ENCODE measurements at regions not wholly inside any gene's neighbourhood (a gene's known extent, or its start where the extent isn't known, plus 50 kb on each side); places are given as distances from the start of the nearest gene placed in this dataset.

GRCh38 chr2:126228531-126228930 is 427.4 kb upstream of the GYPC start:
- TF ChIP-seq CTCF (IDR thresholded peaks at IDR 0.05; ENCODE audit: control insufficient read depth, extremely low read depth, insufficient read depth): no peak
- no peak overlapping the region for H3K4me3 ChIP-seq (ENCODE audit: low read depth, low read length)

GRCh38 chr2:126238251-126238650 is 417.7 kb upstream of the GYPC start:
- TF ChIP-seq CTCF (IDR thresholded peaks at IDR 0.05; ENCODE audit: control insufficient read depth, extremely low read depth, insufficient read depth): no peak

More at GRCh38 chr2:126228531-126228930, 427.4 kb upstream of the GYPC start:
- no peak for DNase-seq (ENCODE audit: low read depth)

GRCh38 chr2:126239320-126239955 is 416.5 kb upstream of the GYPC start:
- no peak for DNase-seq (ENCODE audit: low read depth)
- no peak for TF ChIP-seq CTCF (IDR thresholded peaks at IDR 0.05; ENCODE audit: control insufficient read depth, extremely low read depth, insufficient read depth)
- no peak overlapping the region for H3K4me3 ChIP-seq (ENCODE audit: low read depth, low read length)

More at GRCh38 chr2:126238251-126238650, 417.7 kb upstream of the GYPC start:
- no peak overlapping the region for H3K4me3 ChIP-seq (ENCODE audit: low read depth, low read length)
- DNase-seq (ENCODE audit: low read depth): no peak

GRCh38 chr2:126241001-126241400 is 415.0 kb upstream of the GYPC start:
- no peak for TF ChIP-seq CTCF (IDR thresholded peaks at IDR 0.05; ENCODE audit: control insufficient read depth, extremely low read depth, insufficient read depth)
- DNase-seq (ENCODE audit: low read depth): no peak

GRCh38 chr2:126241411-126241810 is 414.5 kb upstream of the GYPC start:
- no peak for DNase-seq (ENCODE audit: low read depth)
- H3K4me3 ChIP-seq (ENCODE audit: low read depth, low read length): no peak overlapping the region
- no peak for TF ChIP-seq CTCF (IDR thresholded peaks at IDR 0.05; ENCODE audit: control insufficient read depth, extremely low read depth, insufficient read depth)

More at GRCh38 chr2:126241001-126241400, 415.0 kb upstream of the GYPC start:
- H3K4me3 ChIP-seq (ENCODE audit: low read depth, low read length): no peak overlapping the region

GRCh38 chr2:126244937-126245336 is 411.0 kb upstream of the GYPC start:
- no peak overlapping the region for H3K4me3 ChIP-seq (ENCODE audit: low read depth, low read length)
- peak; percentile 71 for TF ChIP-seq CTCF (IDR thresholded peaks at IDR 0.05; ENCODE audit: control insufficient read depth, extremely low read depth, insufficient read depth)
- DNase-seq (ENCODE audit: low read depth): peak; percentile 18

- no peak overlapping the region for H3K4me3 ChIP-seq (ENCODE audit: low read depth, low read length)
- no peak for DNase-seq (ENCODE audit: low read depth)
- TF ChIP-seq CTCF (IDR thresholded peaks at IDR 0.05; ENCODE audit: control insufficient read depth, extremely low read depth, insufficient read depth): no peak
Observed at GRCh38 chr2:126253669-126254068, 402.3 kb upstream of the GYPC start.
